ENCODE measurements at regions not wholly inside any gene's neighbourhood (a gene's known extent, or its start where the extent isn't known, plus 50 kb on each side); places are given as distances from the start of the nearest gene placed in this dataset.

DNA sequence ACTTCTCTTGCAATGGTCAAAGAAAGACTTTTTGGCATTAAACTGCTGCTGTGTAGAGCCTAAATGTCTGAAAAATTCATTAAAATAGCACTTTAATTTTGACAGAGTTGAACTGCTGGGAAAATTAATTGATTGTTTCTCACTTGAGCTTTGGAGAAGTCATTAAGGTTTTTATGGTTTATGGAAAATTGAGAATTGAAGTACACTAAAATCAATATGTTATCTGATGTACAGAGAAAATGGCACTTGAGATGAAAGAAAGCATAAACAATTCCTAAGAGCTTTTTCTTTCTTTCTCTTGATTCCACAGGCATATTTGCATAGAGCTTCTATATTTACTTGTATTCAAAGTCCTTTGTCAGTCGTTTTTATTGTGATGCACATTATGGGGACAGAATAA is 188.5 kb upstream of the CAND1 start:
- H3K4me1 Mint-ChIP-seq = peaks cover 19% of the 10 kb centered on the region
- no peak overlapping the region for H2AFZ ChIP-seq
- H3K36me3 Mint-ChIP-seq (ENCODE audit: low read depth) = no peaks in the 10 kb centered on the region
- H3K4me3 ChIP-seq = no peak overlapping the region
- no peaks in the 10 kb centered on the region for H4K20me1 ChIP-seq (replicated peaks; ENCODE audit: insufficient read depth)
- H3K79me2 ChIP-seq (replicated peaks; ENCODE audit: insufficient read depth) = no peaks in the 10 kb centered on the region
- H3K9me2 ChIP-seq (ENCODE audit: insufficient read depth) = no peaks in the 10 kb centered on the region
- H3K9me3 Mint-ChIP-seq = no peaks in the 10 kb centered on the region
- H3F3A ChIP-seq (replicated peaks; ENCODE audit: low read depth) = no peaks in the 10 kb centered on the region
- TF ChIP-seq JUNB (IDR thresholded peaks at IDR 0.05; ENCODE audit: unreplicated experiment) (no peak), ZNF462 (CRISPR knock-in tag; IDR thresholded peaks at IDR 0.05) (no peak), ZNF331 (CRISPR knock-in tag; IDR thresholded peaks at IDR 0.05; ENCODE audit: low read depth) (no peak), ZNF114 (CRISPR knock-in tag; IDR thresholded peaks at IDR 0.05) (no peak), EZH2 (IDR thresholded peaks at IDR 0.05; ENCODE audit: low read depth, unreplicated experiment) (no peak), EZH2phosphoT487 (IDR thresholded peaks at IDR 0.05; ENCODE audit: unreplicated experiment) (no peak), CREB1 (CRISPR knock-in tag; IDR thresholded peaks at IDR 0.05; ENCODE audit: low read depth) (no peak), NANOG (IDR thresholded peaks at IDR 0.05; ENCODE audit: borderline replicate concordance) (no peak)
- TF ChIP-seq, protein P1, sequence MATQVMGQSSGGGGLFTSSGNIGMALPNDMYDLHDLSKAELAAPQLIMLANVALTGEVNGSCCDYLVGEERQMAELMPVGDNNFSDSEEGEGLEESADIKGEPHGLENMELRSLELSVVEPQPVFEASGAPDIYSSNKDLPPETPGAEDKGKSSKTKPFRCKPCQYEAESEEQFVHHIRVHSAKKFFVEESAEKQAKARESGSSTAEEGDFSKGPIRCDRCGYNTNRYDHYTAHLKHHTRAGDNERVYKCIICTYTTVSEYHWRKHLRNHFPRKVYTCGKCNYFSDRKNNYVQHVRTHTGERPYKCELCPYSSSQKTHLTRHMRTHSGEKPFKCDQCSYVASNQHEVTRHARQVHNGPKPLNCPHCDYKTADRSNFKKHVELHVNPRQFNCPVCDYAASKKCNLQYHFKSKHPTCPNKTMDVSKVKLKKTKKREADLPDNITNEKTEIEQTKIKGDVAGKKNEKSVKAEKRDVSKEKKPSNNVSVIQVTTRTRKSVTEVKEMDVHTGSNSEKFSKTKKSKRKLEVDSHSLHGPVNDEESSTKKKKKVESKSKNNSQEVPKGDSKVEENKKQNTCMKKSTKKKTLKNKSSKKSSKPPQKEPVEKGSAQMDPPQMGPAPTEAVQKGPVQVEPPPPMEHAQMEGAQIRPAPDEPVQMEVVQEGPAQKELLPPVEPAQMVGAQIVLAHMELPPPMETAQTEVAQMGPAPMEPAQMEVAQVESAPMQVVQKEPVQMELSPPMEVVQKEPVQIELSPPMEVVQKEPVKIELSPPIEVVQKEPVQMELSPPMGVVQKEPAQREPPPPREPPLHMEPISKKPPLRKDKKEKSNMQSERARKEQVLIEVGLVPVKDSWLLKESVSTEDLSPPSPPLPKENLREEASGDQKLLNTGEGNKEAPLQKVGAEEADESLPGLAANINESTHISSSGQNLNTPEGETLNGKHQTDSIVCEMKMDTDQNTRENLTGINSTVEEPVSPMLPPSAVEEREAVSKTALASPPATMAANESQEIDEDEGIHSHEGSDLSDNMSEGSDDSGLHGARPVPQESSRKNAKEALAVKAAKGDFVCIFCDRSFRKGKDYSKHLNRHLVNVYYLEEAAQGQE (IDR thresholded peaks at IDR 0.05; ENCODE audit: unreplicated experiment) = no peak
- 0 out of 2 replicates have a peak overlapping the region, but pooled peaks have one; percentile 9 for H3K4me2 ChIP-seq
- no peak for ATAC-seq
- no peak overlapping the region for H3K27ac Mint-ChIP-seq
- H3K36me3 ChIP-seq (ENCODE audit: insufficient read depth) = no peaks in the 10 kb centered on the region
- H3K27ac ChIP-seq (ENCODE audit: low read depth) = no peak overlapping the region
- H3K4me1 ChIP-seq (ENCODE audit: insufficient read depth) = peaks cover 24% of the 10 kb centered on the region
- H3K27me3 Mint-ChIP-seq (ENCODE audit: insufficient read depth, low read depth, poor library complexity) = no peaks in the 10 kb centered on the region
- no peak overlapping the region for H3K4me3 Mint-ChIP-seq
- DNase-seq (ENCODE audit: low spot score) = no peak
- no peaks in the 10 kb centered on the region for H3K27me3 ChIP-seq (ENCODE audit: insufficient read depth)
